ENCODE measurements at regions not wholly inside any gene's neighbourhood (a gene's known extent, or its start where the extent isn't known, plus 50 kb on each side); places are given as distances from the start of the nearest gene placed in this dataset.

- TF ChIP-seq CTCF (conservative IDR thresholded peaks at IDR 0.05) (no peak), EZH2 (IDR thresholded peaks at IDR 0.05; ENCODE audit: low read depth) (no peak)
These were observed 350.7 kb downstream of the PAX3 start for GRCh38 chr2:221948076-221948475.

Measured in PC-9 (cell line).